K562 (cell line): ENCODE measurements at regions not wholly inside any gene's neighbourhood (a gene's known extent, or its start where the extent isn't known, plus 50 kb on each side); places are given as distances from the start of the nearest gene placed in this dataset.

Experiments
- ATF3 ChIP-seq, 2 experiments: fragments of 450-650 bp in 1 of 2; sonication (generic) in 1 of 2; formaldehyde crosslinking in 1 of 2; IDR thresholded peaks in 1 of 2; conservative IDR thresholded peaks in 1 of 2; 2 replicates each; pipeline versions ENCODE4 v1.6.1 to v1.8.1; 2016 to 2023; ENCODE audit warnings: mild to moderate bottlenecking in 2 of 2, moderate library complexity in 2 of 2, inconsistent platforms in 1 of 2, missing genetic modification reagents in 1 of 2
- CEBPB ChIP-seq: fragments of 450-650 bp; IDR thresholded peaks from 2 replicates; pipeline ENCODE4 v1.6.1; 2016; ENCODE audit warnings: missing genetic modification characterization, missing compliant biosample characterization
- CTCF ChIP-seq, 3 experiments: IDR thresholded peaks in 2 of 3; conservative IDR thresholded peaks in 1 of 3; 2 replicates each; pipeline ENCODE4 v1.5.1; 2011 to 2012; ENCODE audit warnings: low read length in 3 of 3, mild to moderate bottlenecking in 3 of 3, control low read depth in 2 of 3, improper control_type of control experiment in 1 of 3, inconsistent platforms in 1 of 3, low read depth in 1 of 3, mixed read lengths in 1 of 3, moderate library complexity in 1 of 3; ENCODE audit not compliant: insufficient read depth in 2 of 3
- EGR1 ChIP-seq: fragments of 450-650 bp; conservative IDR thresholded peaks from 2 replicates; pipeline ENCODE4 v1.6.1; 2017; ENCODE audit warnings: mild to moderate bottlenecking
- FOXA1 ChIP-seq: fragments of 450-650 bp; IDR thresholded peaks from 2 replicates; pipeline ENCODE4 v1.6.1; 2016; ENCODE audit warnings: mild to moderate bottlenecking, borderline replicate concordance
- GABPA ChIP-seq: fragments of 200-800 bp; sonication (Bioruptor generic); conservative IDR thresholded peaks from 2 replicates; pipeline ENCODE4 v1.6.1; 2016; ENCODE audit warnings: low read depth, missing genetic modification characterization, missing compliant biosample characterization
- IRF9 ChIP-seq: fragments of 450-650 bp; IDR thresholded peaks from 2 replicates; pipeline ENCODE4 v1.6.1; 2016; ENCODE audit warnings: missing biosample characterization, missing genetic modification characterization
- RNF219 ChIP-seq: fragments of 250-450 bp; sonication (Bioruptor Pico); IDR thresholded peaks from 2 replicates; pipeline ENCODE4 v1.5.0; 2022; ENCODE audit warnings: mild to moderate bottlenecking
- YY1 ChIP-seq, 3 experiments: IDR thresholded peaks; 2 replicates each; pipeline ENCODE4 v1.6.1; 2011; ENCODE audit warnings: low read length in 2 of 3, mild to moderate bottlenecking in 2 of 3, moderate library complexity in 2 of 3, borderline replicate concordance in 1 of 3, control low read depth in 1 of 3, low read depth in 1 of 3; ENCODE audit not compliant: insufficient read depth in 3 of 3, insufficient replicate concordance in 2 of 3, control insufficient read depth in 1 of 3, insufficient read length in 1 of 3; ENCODE audit errors: extremely low read depth in 1 of 3
- ZEB2 ChIP-seq: fragments of 450-650 bp; IDR thresholded peaks from 2 replicates; pipeline ENCODE4 v1.6.1; 2016
- ZNF124 ChIP-seq: sonication (generic); formaldehyde crosslinking; IDR thresholded peaks from 2 replicates; pipeline ENCODE4 v1.8.1; 2022; ENCODE audit warnings: missing genetic modification reagents
- ZNF282 ChIP-seq: sonication (generic); formaldehyde crosslinking; IDR thresholded peaks from 2 replicates; pipeline ENCODE4 v1.8.1; 2023; ENCODE audit warnings: missing genetic modification reagents

GRCh38 chr16:49010879-49011278 is 270.8 kb downstream of the CBLN1 start:
- no peak for TF ChIP-seq CTCF (IDR thresholded peaks at IDR 0.05 in 2 of 3, conservative IDR thresholded peaks at IDR 0.05 in 1 of 3; ENCODE audit: insufficient read depth in 2 of 3, low read depth in 1 of 3, low read length in 3 of 3)
- TF ChIP-seq GABPA (tag) = no peak
- no peak for TF ChIP-seq EGR1
- TF ChIP-seq ATF3 (IDR thresholded peaks at IDR 0.05) = no peak
- TF ChIP-seq ATF3 (CRISPR knock-in tag; conservative IDR thresholded peaks at IDR 0.05) = no peak
- TF ChIP-seq ZNF282 = no peak
- TF ChIP-seq RNF219 (CRISPR knock-in tag) = no peak
- TF ChIP-seq CEBPB (tag) = no peak
- no peak for TF ChIP-seq YY1 (IDR thresholded peaks at IDR 0.05; ENCODE audit: borderline replicate concordance in 1 of 3, control insufficient read depth in 1 of 3, extremely low read depth in 1 of 3, insufficient read depth in 3 of 3, insufficient read length in 1 of 3, insufficient replicate concordance in 2 of 3, low read depth in 1 of 3, low read length in 2 of 3)
- no peak for TF ChIP-seq IRF9
- TF ChIP-seq ZNF124 = no peak
- TF ChIP-seq FOXA1 = no peak
- TF ChIP-seq ZEB2 = no peak
